ENCODE measurements at regions not wholly inside any gene's neighbourhood (a gene's known extent, or its start where the extent isn't known, plus 50 kb on each side); places are given as distances from the start of the nearest gene placed in this dataset.

- DNase-seq (ENCODE audit: low read depth), result no peak
- H3K4me3 ChIP-seq (ENCODE audit: low read depth, low read length), result no peak overlapping the region
- no peak for TF ChIP-seq CTCF (conservative IDR thresholded peaks at IDR 0.05; ENCODE audit: low read depth, low read length)
These were observed 50.2 kb upstream of the KCNMB1 start for GRCh38 chr5:170439223-170439943.
